Natural killer cell (primary cell): ENCODE measurements at regions not wholly inside any gene's neighbourhood (a gene's known extent, or its start where the extent isn't known, plus 50 kb on each side); places are given as distances from the start of the nearest gene placed in this dataset.
"Not testable (repeated sequence)": the region's sequence is repeated elsewhere in the genome, so short reads cannot be mapped to it uniquely, and the experiment has no call there.

Source experiments
- ATAC-seq, 3 donors: fragments of 150-1000 bp in 2 of 3; fragments of 200-7000 bp in 1 of 3; cut with Tn5 transposase; 1 replicate in 1 of 3; 2 replicates in 2 of 3; pipeline ENCODE4 v1.10.0; 2021; ENCODE audit warnings: mild to moderate bottlenecking in 2 of 3, moderate library complexity in 2 of 3
- DNase-seq, 2 donors: peaks; one replicate each; pipeline versions ENCODE4 v3.0.0 to v3.0.0-alpha.2; 2013 to 2021; ENCODE audit warnings: mixed read lengths in 1 of 2
- H3K27ac ChIP-seq: one replicate; pipeline ENCODE4 v1.5.1; 2013; ENCODE audit warnings: mild to moderate bottlenecking, low read length
- H3K27me3 ChIP-seq: one replicate; pipeline ENCODE4 v1.6.1; 2013; ENCODE audit warnings: low read length; ENCODE audit not compliant: control insufficient read depth, insufficient read depth
- H3K36me3 ChIP-seq: one replicate; pipeline ENCODE4 v1.6.1; 2013; ENCODE audit warnings: low read length; ENCODE audit not compliant: control insufficient read depth, insufficient read depth
- H3K4me1 ChIP-seq: one replicate; pipeline ENCODE4 v1.6.1; 2013; ENCODE audit warnings: low read length; ENCODE audit not compliant: control insufficient read depth, insufficient read depth
- H3K4me3 ChIP-seq: one replicate; pipeline ENCODE4 v1.5.1; 2013; ENCODE audit warnings: low read length
- H3K9me3 ChIP-seq: one replicate; pipeline ENCODE4 v1.6.1; 2013; ENCODE audit warnings: low read length; ENCODE audit not compliant: control insufficient read depth, insufficient read depth
- H3K27ac Mint-ChIP-seq, 2 donors: one replicate each; pipeline ENCODE4 v1.8.0; 2022; ENCODE audit warnings: mild to moderate bottlenecking in 2 of 2, mixed read lengths in 2 of 2, moderate library complexity in 1 of 2
- H3K27me3 Mint-ChIP-seq, 2 donors: one replicate each; pipeline ENCODE4 v1.8.0; 2022; ENCODE audit warnings: low read depth in 2 of 2, mixed read lengths in 2 of 2
- H3K36me3 Mint-ChIP-seq: one replicate; pipeline ENCODE4 v1.8.0; 2022; ENCODE audit warnings: mixed read lengths
- H3K4me1 Mint-ChIP-seq, 2 donors: one replicate each; pipeline ENCODE4 v1.8.0; 2022; ENCODE audit warnings: mixed read lengths in 2 of 2
- H3K4me3 Mint-ChIP-seq: one replicate; pipeline ENCODE4 v1.8.0; 2022; ENCODE audit warnings: mild to moderate bottlenecking, moderate library complexity, mixed read lengths
- H3K9me3 Mint-ChIP-seq, 2 donors: one replicate each; pipeline ENCODE4 v1.8.0; 2022; ENCODE audit warnings: mixed read lengths in 2 of 2
- WGBS: methylation state at CpG from one replicate; pipeline ENCODE4 v1.1.7; 2013; ENCODE audit warnings: missing lambda C conversion rate; ENCODE audit not compliant: insufficient coverage; 5-methylcytosine and 5-hydroxymethylcytosine counted together
- intact Hi-C: fragments of 100-400 bp; cut with micrococcal nuclease; formaldehyde crosslinking; loops from one replicate; pipeline ENCODE4 v1.14.2; 2022
- TF ChIP-seq, protein P1 (sequence below): fragments of 200-600 bp; IDR thresholded peaks from one replicate; pipeline ENCODE4 v1.8.0; 2022; ENCODE audit warnings: antibody characterized with exemption

DNA sequence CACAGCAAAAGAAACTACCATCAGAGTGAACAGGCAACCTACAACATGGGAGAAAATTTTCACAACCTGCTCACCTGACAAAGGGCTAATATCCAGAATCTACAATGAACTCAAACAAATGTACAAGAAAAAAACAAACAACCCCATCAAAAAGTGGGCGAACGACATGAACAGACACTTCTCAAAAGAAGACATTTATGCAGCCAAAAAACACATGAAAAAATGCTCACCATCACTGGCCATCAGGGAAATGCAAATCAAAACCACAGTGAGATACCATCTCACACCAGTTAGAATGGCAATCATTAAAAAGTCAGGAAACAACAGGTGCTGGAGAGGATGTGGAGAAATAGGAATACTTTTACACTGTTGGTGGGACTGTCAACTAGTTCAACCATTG is 207.8 kb downstream of the USP6NL start:
- Histone ChIP-seq H3K4me1 (peaks cover 57% of the 10 kb centered on the region), H3K27ac (peak overlapping the region; percentile 62)
- H3K36me3 Mint-ChIP-seq, H3K9me3 Mint-ChIP-seq, H3K4me3 ChIP-seq, H3K27me3 Mint-ChIP-seq, ATAC-seq, DNase-seq, H3K27me3 ChIP-seq, intact Hi-C loops, H3K36me3 ChIP-seq, H3K9me3 ChIP-seq: not testable (repeated sequence)
- Mint-ChIP-seq H3K4me3 (peak overlapping the region; percentile 76), H3K27ac (peak overlapping the region; percentile 91), H3K4me1 (peaks cover 68 to 69% of the 10 kb centered on the region in 2 donors)
- WGBS = no CpG with 5 or more reads among the region's 2 CpGs

DNA sequence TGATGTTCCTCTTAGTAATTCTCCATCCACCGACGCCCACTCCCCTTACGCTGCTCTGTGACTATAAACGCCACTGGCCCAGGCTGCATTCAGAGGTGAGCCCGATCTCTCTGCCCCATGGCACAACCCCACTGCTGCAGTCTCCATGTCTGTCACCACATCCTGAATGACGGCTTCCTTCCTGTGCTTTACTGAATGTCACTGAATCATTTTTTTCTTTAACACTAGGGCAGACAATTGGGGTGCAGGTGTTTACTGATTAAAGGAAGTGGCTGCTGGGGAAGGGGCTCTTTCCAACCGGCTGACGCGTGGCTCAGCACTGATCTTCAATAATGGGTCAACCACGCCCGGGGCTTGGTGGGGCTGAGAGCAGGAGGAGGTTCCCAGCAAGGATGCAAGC is 208.3 kb downstream of the USP6NL start:
- H3K27me3 Mint-ChIP-seq = no peaks in the 10 kb centered on the region
- peaks cover 66 to 69% of the 10 kb centered on the region in 2 donors for H3K4me1 Mint-ChIP-seq
- DNase-seq (peak; percentile 33 to 86), ATAC-seq (peak; percentile 90 to 95 (median 93))
- H3K4me3 Mint-ChIP-seq = peak overlapping the region; percentile 76
- intact Hi-C loops = no loop called here
- H3K36me3 ChIP-seq = no peaks in the 10 kb centered on the region
- no peak overlapping the region for H3K4me3 ChIP-seq
- under 1% methylated on average over 10 of the region's 11 CpGs for whole genome bisulfite sequencing
- H3K4me1 ChIP-seq = peaks cover 52% of the 10 kb centered on the region
- H3K27ac ChIP-seq = peak overlapping the region; percentile 62
- peaks cover 3% of the 10 kb centered on the region for H3K9me3 ChIP-seq
- peak overlapping the region; percentile 91 for H3K27ac Mint-ChIP-seq
- peaks cover 0 to 5% of the 10 kb centered on the region in 2 donors for H3K9me3 Mint-ChIP-seq
- TF ChIP-seq, protein P1, sequence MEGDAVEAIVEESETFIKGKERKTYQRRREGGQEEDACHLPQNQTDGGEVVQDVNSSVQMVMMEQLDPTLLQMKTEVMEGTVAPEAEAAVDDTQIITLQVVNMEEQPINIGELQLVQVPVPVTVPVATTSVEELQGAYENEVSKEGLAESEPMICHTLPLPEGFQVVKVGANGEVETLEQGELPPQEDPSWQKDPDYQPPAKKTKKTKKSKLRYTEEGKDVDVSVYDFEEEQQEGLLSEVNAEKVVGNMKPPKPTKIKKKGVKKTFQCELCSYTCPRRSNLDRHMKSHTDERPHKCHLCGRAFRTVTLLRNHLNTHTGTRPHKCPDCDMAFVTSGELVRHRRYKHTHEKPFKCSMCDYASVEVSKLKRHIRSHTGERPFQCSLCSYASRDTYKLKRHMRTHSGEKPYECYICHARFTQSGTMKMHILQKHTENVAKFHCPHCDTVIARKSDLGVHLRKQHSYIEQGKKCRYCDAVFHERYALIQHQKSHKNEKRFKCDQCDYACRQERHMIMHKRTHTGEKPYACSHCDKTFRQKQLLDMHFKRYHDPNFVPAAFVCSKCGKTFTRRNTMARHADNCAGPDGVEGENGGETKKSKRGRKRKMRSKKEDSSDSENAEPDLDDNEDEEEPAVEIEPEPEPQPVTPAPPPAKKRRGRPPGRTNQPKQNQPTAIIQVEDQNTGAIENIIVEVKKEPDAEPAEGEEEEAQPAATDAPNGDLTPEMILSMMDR = no peak
- no peaks in the 10 kb centered on the region for H3K27me3 ChIP-seq
- no peaks in the 10 kb centered on the region for H3K36me3 Mint-ChIP-seq

DNA sequence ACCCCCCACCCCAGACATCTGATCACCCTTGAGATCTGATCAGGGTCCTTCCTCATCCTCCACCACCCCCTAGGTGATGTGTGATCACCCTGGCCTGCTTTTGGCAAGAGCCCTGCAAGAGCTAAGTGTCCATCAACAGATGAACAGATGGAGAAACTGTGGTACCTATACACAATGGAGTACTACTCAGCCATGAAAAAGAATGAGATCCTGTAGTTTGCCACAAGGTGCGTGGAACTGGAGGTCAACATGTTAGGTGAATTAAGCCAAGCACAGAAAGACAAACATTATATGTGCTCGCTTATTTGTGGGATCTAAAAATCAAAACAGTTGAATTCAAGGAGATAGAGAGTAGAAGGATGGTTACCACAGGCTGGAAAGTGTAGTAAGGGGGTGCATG is 209.1 kb downstream of the USP6NL start:
- Mint-ChIP-seq H3K27me3 (no peaks in the 10 kb centered on the region), H3K4me3 (peak overlapping the region; percentile 76), H3K36me3 (no peaks in the 10 kb centered on the region), H3K4me1 (peaks cover 59 to 62% of the 10 kb centered on the region in 2 donors), H3K27ac (peak overlapping the region; percentile 91), H3K9me3 (peaks cover 0 to 5% of the 10 kb centered on the region in 2 donors)
- WGBS = 95% methylated on average over 2 of the region's 2 CpGs
- intact Hi-C loops = no loop called here
- DNase-seq = no peak
- peak overlapping the region; percentile 62 for H3K27ac ChIP-seq
- H3K9me3 ChIP-seq = peaks cover 3% of the 10 kb centered on the region
- H3K4me1 ChIP-seq = peaks cover 45% of the 10 kb centered on the region
- H3K27me3 ChIP-seq = no peaks in the 10 kb centered on the region
- ATAC-seq = no peak
- no peak overlapping the region for H3K4me3 ChIP-seq
- H3K36me3 ChIP-seq = no peaks in the 10 kb centered on the region
- TF ChIP-seq, protein P1 = no peak

DNA sequence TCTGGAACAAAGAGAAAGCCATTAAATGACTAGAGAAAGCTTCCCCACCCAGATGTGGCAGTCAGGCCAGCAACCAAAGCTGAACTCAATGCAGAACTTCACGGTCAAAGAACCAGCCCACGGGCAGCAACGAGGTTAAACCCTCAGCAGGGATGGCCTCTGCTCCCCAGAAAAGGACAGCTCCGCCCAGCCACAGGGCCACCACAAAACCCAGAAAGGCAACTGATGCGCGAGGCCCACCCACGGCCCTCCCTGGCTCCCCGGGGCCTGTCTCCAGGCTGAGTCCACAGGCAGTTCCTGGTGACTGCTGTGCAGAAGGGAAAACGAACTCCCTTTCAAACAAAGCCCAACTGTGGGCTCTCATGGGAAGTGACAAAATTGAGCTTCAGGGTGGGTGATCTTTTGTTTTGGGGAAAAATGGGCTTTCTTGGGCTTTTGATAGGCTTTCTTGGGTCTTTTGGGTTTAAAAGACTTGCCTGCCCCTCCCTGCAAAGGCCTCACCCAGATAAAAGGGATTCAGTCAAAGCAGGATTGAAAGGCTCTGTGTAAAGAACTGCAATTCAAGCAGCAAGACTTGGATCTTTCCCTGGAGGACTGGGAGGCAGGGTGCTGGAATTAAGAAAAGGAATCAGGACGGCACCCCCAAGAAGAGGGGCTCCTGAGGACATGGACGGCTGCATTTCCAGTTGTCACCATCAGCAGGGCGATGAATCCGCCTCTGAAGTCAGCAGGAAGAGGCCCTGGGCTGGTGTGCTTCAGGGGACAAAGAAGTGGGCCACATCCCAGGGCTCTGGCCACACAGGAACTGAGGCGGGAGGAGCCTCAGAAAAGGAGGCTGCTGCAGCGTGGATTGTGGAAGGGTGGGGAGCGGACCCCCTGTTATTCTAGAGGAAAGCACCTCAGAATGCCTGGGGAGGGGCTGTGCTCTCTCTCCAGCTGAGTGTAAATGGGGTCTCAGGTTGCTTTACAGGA is 209.9 kb downstream of the USP6NL start:
- peak in 1 of 3 donors; percentile 28 for ATAC-seq
- Histone ChIP-seq H3K4me3 (no peak overlapping the region), H3K9me3 (peaks cover 3% of the 10 kb centered on the region), H3K27me3 (no peaks in the 10 kb centered on the region), H3K27ac (peak overlapping the region; percentile 50), H3K4me1 (peaks cover 36% of the 10 kb centered on the region), H3K36me3 (no peaks in the 10 kb centered on the region)
- Mint-ChIP-seq H3K36me3 (no peaks in the 10 kb centered on the region), H3K4me1 (peaks cover 50 to 53% of the 10 kb centered on the region in 2 donors), H3K9me3 (peaks cover 0 to 5% of the 10 kb centered on the region in 2 donors), H3K27ac (peak overlapping the region; percentile 91), H3K4me3 (peak overlapping the region; percentile 65), H3K27me3 (no peaks in the 10 kb centered on the region)
- intact Hi-C loops = no loop called here
- DNase-seq = peak in 1 of 2 donors; percentile 41
- TF ChIP-seq, protein P1 = no peak
- WGBS = 28% methylated on average over 15 of the region's 16 CpGs
